Muscle layer of colon (tissue), 2 donors: ENCODE measurements at regions not wholly inside any gene's neighbourhood (a gene's known extent, or its start where the extent isn't known, plus 50 kb on each side); places are given as distances from the start of the nearest gene placed in this dataset.

ENCODE experiments used
- H3K27ac ChIP-seq: one replicate; pipeline ENCODE4 v1.7.0; 2013; ENCODE audit warnings: low read depth, mild to moderate bottlenecking, low read length, moderate library complexity
- H3K27me3 ChIP-seq, 2 donors: one replicate each; pipeline ENCODE4 v1.7.0; 2013; ENCODE audit warnings: low read length in 2 of 2, mild to moderate bottlenecking in 2 of 2; ENCODE audit not compliant: insufficient read depth in 2 of 2, control insufficient read depth in 1 of 2
- H3K36me3 ChIP-seq: one replicate; pipeline ENCODE4 v1.7.0; 2013; ENCODE audit warnings: mild to moderate bottlenecking, low read length; ENCODE audit not compliant: insufficient read depth
- H3K4me1 ChIP-seq: one replicate; pipeline ENCODE4 v1.7.0; 2013; ENCODE audit warnings: mild to moderate bottlenecking, low read length; ENCODE audit not compliant: insufficient read depth
- H3K4me3 ChIP-seq, 2 donors: one replicate each; pipeline ENCODE4 v1.7.0; 2013; ENCODE audit warnings: low read length in 2 of 2, low read depth in 1 of 2, mild to moderate bottlenecking in 1 of 2, moderate library complexity in 1 of 2
- H3K9ac ChIP-seq: one replicate; pipeline ENCODE4 v1.7.0; 2013; ENCODE audit warnings: low read length
- H3K9me3 ChIP-seq: one replicate; pipeline ENCODE4 v1.7.0; 2013; ENCODE audit warnings: mild to moderate bottlenecking, low read length
- donor health status: abdominal sarcoma.
- donor health status: Adenocarcinoma of cecum.

DNA sequence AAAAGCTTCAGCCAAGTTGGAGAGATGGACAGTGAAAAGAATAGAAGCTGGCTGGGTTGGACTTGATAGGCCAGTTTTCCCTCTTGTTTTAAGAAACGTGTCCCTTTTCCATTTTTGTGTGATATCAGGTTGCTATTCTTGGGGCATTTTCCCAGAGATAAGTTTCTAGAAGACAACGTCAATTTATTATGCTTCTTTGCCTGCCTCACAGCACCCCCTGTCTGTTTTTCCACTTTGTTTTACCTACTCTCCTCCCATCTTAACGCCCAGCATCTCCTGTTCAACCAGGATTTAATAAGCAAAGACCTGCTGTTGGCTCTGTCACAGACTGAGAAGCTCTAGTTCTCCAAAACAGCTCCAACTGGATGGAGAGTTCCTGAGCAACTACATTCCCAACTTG, 317.8 kb upstream of the ZNF521 start:
- no peaks in the 10 kb centered on the region for H3K4me1 ChIP-seq
- H3K27me3 ChIP-seq, result no peaks in the 10 kb centered on the region
- H3K36me3 ChIP-seq, result no peaks in the 10 kb centered on the region
- no peak overlapping the region for H3K4me3 ChIP-seq
- H3K9me3 ChIP-seq, result no peaks in the 10 kb centered on the region
- no peak overlapping the region for H3K27ac ChIP-seq
- no peak overlapping the region for H3K9ac ChIP-seq

DNA sequence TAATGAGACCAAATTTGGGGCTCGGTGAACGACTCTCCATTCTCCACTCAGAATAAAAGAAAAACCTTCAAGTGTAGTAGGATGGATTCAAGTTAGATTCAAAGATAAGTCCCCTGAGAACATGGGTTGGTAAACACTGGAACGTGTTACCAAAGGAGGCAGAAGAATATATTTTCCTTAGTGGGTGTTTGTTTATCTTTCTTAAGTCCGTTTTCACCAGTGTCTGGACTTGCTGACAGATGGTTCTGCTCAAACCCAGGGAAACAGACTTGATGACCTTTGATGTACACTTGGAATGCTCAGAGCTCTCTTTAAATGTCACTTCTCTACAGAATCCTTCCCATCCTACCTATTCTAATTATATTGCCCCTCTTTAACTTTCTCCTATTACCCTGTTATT, 310.3 kb upstream of the ZNF521 start:
- no peak overlapping the region for H3K27ac ChIP-seq
- H3K27me3 ChIP-seq, result no peaks in the 10 kb centered on the region

DNA sequence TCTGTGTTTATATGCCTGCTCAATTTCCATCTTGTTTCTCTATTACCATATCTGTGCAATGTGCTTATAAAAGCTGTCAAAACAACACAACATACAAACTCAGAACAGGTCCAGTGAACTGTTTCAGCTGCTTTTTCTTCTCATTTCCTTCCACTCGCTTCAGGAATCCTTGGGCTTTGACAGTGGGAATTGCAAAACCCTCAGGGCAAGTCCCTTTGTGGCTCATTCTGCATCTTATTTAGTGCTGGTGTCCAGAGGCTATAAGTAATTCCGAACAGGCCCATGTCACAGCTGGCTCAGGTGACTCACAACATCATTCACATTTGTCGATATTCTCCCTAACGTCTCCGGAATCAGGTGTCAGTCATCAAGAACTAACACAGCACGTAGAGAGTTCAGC, 309.9 kb upstream of the ZNF521 start:
- Histone ChIP-seq H3K27me3 (no peaks in the 10 kb centered on the region), H3K36me3 (no peaks in the 10 kb centered on the region), H3K4me3 (no peak overlapping the region), H3K9ac (no peak overlapping the region), H3K9me3 (no peaks in the 10 kb centered on the region), H3K27ac (no peak overlapping the region), H3K4me1 (peaks cover 8% of the 10 kb centered on the region)

More for the DNA sequence above, 310.3 kb upstream of the ZNF521 start:
- Histone ChIP-seq H3K36me3 (no peaks in the 10 kb centered on the region), H3K4me3 (no peak overlapping the region), H3K9ac (no peak overlapping the region), H3K4me1 (peaks cover 8% of the 10 kb centered on the region), H3K9me3 (no peaks in the 10 kb centered on the region)

DNA sequence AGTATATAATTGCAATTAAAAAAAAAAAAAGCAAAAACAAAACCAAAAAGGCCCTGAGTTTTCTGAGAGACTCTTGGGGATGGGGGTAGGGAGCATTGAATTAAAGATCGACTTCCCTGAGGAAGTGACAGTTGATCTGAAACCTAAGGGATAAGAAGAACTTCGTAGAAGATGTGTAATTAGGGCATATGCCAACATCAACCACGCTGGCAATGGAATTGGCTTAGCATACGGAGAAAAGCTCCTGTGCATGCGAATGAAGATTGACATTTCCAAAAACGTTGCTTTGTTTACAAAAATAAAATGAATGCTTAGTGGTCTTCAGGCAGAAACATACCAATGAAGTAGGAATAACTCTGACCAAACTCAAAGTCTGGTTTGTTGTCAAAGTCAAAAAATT, 307.6 kb upstream of the ZNF521 start:
- Histone ChIP-seq H3K4me3 (no peak overlapping the region), H3K27ac (no peak overlapping the region), H3K4me1 (peaks cover 8% of the 10 kb centered on the region), H3K9me3 (no peaks in the 10 kb centered on the region), H3K27me3 (no peaks in the 10 kb centered on the region), H3K9ac (no peak overlapping the region), H3K36me3 (no peaks in the 10 kb centered on the region)

DNA sequence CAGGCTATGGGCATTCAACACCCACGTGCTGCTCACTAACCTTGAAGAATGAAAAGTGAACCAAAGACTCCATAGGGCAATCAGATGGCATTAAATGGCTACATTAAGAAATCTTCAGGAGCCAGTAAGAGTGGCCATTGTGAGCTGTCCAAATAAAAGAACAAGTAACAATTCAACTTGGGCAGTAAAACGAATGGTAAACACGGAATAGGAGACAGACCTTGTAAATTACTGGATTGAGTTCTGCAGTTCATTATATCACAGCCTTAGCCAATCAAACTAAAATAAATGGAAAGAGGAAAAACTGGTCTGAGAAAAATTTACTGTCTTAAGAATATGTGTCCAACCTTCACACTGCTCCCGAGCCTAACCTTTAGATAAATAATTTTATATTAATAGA, 306.5 kb upstream of the ZNF521 start:
- H3K27ac ChIP-seq, result no peak overlapping the region
- H3K4me1 ChIP-seq, result peaks cover 8% of the 10 kb centered on the region
- no peak overlapping the region for H3K9ac ChIP-seq
- H3K9me3 ChIP-seq, result no peaks in the 10 kb centered on the region
- H3K4me3 ChIP-seq, result no peak overlapping the region
- H3K36me3 ChIP-seq, result no peaks in the 10 kb centered on the region
- H3K27me3 ChIP-seq, result no peaks in the 10 kb centered on the region

DNA sequence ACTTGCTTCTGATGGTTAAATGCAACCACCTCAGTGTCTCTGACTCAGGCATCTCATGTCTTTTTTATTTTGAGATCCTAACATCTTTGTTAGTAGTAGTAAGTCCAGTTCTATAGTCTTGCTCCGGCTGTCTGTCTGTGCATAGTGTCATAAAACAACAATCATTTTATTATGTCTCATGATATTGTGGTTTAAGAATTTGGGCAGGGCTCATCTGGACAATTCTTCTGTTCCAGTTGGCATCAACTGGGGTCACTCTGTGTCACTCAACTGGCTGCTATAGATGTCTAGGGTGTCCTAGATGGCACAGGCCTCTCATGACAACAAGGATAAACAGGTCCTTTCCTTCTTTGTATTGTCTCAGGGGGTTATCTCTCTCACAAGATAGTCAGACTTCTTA, 299.6 kb upstream of the ZNF521 start:
- Histone ChIP-seq H3K4me3 (no peak overlapping the region), H3K36me3 (no peaks in the 10 kb centered on the region), H3K4me1 (no peaks in the 10 kb centered on the region), H3K27ac (no peak overlapping the region), H3K27me3 (no peaks in the 10 kb centered on the region), H3K9me3 (no peaks in the 10 kb centered on the region), H3K9ac (no peak overlapping the region)

DNA sequence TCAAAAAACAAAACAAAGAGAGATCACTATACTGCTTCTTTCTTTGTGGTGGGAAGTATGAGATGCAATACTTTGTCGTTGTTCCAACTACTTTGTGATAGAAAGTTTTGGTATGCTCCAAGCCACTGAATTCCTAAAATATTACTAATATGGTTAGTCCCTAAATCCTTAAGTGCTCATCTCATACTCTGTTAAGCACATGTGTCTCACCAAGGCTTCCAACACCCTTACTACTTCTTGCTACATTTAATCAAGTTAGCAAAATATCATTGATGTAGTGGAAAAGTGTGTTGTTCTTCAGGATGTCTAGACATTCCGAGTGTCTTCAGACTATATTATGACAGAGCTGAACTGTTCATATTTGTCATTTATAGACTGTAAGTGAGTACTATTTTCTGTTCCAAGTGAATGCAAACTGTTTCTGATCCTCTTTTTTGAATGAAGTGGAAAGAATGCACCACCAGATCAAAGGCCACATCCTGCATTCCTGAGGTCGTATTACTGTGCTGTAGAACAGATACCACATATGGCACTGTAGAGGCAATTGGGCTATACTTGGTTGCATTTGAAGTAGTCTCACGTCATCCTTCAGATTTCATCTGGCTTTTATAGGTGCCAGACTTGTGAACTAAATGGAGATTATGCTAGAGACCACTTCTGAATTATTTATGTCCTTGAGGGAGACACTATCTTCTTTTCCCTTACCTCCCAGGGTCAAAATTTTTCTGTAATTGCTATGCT, 298.4 kb upstream of the ZNF521 start:
- no peaks in the 10 kb centered on the region for H3K9me3 ChIP-seq
- no peak overlapping the region for H3K9ac ChIP-seq
- no peak overlapping the region for H3K27ac ChIP-seq
- no peaks in the 10 kb centered on the region for H3K36me3 ChIP-seq
- H3K27me3 ChIP-seq, result no peaks in the 10 kb centered on the region
- H3K4me1 ChIP-seq, result no peaks in the 10 kb centered on the region
- no peak overlapping the region for H3K4me3 ChIP-seq

DNA sequence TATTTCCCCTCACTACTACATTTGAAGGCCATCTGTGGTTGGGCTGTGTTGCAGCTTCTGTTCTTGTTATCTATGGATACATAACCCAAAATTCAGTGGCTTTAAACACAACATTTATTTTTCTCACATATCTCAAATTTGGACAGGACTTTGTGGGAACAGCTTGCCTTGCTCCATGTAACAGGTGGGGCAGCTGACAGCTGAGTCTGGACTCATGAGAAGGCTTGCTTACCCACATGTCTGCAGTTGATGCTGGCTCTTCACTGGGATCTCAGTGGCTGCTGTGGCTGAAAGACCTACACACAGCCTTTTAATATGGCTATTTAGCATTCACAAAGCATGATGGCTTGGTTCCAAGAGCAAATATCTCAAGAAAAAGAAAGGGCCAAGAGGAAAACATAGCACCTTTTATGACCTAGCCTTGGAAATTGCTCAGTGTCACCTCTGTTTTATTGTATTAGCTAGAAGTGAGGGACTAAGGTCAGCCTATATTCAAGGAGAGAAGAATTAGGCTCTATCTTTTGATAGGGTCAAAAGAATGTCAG, 296.8 kb upstream of the ZNF521 start:
- H3K4me3 ChIP-seq, result no peak overlapping the region
- H3K9ac ChIP-seq, result no peak overlapping the region
- H3K9me3 ChIP-seq, result no peaks in the 10 kb centered on the region
- H3K27me3 ChIP-seq, result no peaks in the 10 kb centered on the region
- H3K4me1 ChIP-seq, result no peaks in the 10 kb centered on the region
- no peak overlapping the region for H3K27ac ChIP-seq
- no peaks in the 10 kb centered on the region for H3K36me3 ChIP-seq

DNA sequence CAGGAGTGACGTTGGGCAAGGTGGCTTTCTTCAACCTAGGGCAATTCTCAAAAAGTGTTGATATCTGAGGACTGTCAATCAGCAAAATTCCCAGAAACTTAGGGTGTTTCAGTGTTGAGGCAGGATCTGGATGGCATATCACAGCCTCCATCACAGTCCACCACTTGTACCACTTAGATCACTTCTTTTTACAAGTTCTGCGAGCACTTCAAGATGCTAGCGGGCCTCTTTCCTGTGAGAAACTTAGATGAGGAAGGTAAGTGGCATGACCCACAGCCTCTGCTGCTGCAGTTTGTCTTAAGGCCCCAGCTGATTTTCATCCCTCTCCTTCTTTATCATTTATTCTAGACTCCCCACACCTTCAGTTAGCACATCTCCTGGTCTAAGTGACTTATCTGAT, 295.4 kb upstream of the ZNF521 start:
- Histone ChIP-seq H3K36me3 (no peaks in the 10 kb centered on the region), H3K9me3 (no peaks in the 10 kb centered on the region), H3K4me1 (no peaks in the 10 kb centered on the region), H3K4me3 (no peak overlapping the region), H3K9ac (no peak overlapping the region), H3K27ac (no peak overlapping the region), H3K27me3 (no peaks in the 10 kb centered on the region)

DNA sequence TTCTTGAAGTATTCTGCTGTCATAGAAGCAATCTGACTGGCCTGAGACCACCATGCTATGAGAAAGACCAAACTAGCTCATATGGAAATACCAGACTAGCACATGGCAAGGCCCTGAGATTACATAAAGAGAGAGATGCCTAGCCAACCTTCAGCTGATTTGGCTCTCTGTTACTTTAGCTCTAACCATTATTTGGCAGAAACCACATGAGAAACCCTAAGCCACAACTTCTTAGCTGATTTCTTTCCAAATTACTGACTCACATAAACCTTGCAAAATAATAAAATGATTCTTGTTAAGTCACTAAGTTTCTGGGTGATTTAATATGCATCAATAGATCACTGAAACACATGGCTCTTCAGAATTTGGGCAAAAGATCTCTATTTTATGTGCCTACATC, 295.0 kb upstream of the ZNF521 start:
- no peaks in the 10 kb centered on the region for H3K4me1 ChIP-seq
- H3K9me3 ChIP-seq, result no peaks in the 10 kb centered on the region
- no peaks in the 10 kb centered on the region for H3K27me3 ChIP-seq
- no peaks in the 10 kb centered on the region for H3K36me3 ChIP-seq
- no peak overlapping the region for H3K27ac ChIP-seq
- no peak overlapping the region for H3K9ac ChIP-seq
- H3K4me3 ChIP-seq, result no peak overlapping the region

DNA sequence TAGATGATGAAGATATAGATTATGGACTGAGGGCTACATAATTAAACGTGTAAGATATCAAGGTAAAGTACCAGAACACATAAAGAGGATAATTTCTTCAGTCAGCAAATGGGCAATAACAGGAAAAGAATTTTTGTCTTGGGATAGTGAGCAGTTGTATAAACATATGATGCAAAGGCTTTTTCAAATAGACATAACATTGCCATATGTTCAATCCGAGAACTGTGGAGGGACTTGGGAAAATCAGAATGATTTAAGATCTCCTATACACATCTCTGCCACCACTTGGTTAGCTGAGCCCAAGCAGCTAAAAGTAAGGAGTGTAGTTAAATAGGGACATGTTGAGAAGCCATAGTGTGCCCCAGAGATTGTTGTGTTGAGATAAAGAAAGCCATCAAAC, 287.6 kb upstream of the ZNF521 start:
- Histone ChIP-seq H3K36me3 (no peaks in the 10 kb centered on the region), H3K27ac (no peak overlapping the region), H3K4me3 (no peak overlapping the region), H3K4me1 (no peaks in the 10 kb centered on the region), H3K9me3 (no peaks in the 10 kb centered on the region), H3K9ac (no peak overlapping the region), H3K27me3 (no peaks in the 10 kb centered on the region)

DNA sequence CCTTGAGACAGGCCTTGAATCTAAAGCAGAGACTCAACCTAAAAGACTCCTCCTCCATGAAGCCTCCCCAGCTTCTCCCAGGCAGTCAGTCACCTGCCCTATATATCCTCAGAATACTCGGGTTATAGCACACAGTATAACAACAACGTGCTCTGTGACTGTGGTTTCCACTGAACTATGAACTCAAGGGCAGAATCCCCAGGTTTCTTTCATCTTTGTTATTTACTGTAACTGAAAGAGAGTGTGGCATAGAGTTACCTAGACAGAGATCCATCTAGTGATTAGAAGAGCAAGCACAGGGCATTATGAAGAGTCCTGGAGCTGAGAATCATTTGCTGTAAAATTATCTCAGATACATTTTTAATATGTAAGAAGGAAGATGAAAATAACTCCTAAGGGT, 281.6 kb upstream of the ZNF521 start:
- Histone ChIP-seq H3K4me3 (no peak overlapping the region), H3K27me3 (no peaks in the 10 kb centered on the region), H3K36me3 (no peaks in the 10 kb centered on the region), H3K9ac (no peak overlapping the region), H3K27ac (no peak overlapping the region), H3K4me1 (no peaks in the 10 kb centered on the region), H3K9me3 (no peaks in the 10 kb centered on the region)
